Pons (tissue), 1 donor: ENCODE measurements at regions not wholly inside any gene's neighbourhood (a gene's known extent, or its start where the extent isn't known, plus 50 kb on each side); places are given as distances from the start of the nearest gene placed in this dataset.
"Not testable (repeated sequence)": the region's sequence is repeated elsewhere in the genome, so short reads cannot be mapped to it uniquely, and the experiment has no call there.

Experiments
- DNase-seq: peaks from one replicate; pipeline ENCODE4 v3.0.0-alpha.2; 2016; ENCODE audit warnings: low spot score

DNA sequence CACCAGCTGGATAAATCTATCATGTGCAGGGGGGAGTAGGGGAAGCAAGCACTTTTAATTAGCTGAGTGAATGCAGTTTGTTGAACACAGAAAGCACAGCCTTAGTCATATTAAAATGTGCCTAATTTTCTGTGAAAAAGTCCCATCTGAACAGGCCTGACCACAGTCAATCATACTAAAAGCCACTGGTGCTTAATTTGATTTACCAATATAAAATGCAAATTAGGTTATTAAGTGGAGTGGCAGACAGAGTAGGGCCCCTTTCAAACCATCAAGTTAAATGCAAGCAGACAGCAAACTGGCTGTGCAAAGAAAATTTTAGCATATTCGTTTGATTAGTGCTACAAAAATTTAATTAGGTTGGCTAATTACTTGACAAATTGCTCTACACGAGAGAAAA lies 176.1 kb downstream of the ISL1 start:
- DNase-seq: no peak

- DNase-seq: no peak
These were observed 176.8 kb downstream of the ISL1 start for GRCh38 chr5:51559921-51560658.

- DNase-seq: no peak
These were observed 183.7 kb downstream of the ISL1 start for GRCh38 chr5:51566953-51567352.

GRCh38 chr5:51567636-51568035 lies 184.4 kb downstream of the ISL1 start:
- DNase-seq: no peak

- no peak for DNase-seq
These were observed 190.6 kb downstream of the ISL1 start for GRCh38 chr5:51573835-51574234.

DNA sequence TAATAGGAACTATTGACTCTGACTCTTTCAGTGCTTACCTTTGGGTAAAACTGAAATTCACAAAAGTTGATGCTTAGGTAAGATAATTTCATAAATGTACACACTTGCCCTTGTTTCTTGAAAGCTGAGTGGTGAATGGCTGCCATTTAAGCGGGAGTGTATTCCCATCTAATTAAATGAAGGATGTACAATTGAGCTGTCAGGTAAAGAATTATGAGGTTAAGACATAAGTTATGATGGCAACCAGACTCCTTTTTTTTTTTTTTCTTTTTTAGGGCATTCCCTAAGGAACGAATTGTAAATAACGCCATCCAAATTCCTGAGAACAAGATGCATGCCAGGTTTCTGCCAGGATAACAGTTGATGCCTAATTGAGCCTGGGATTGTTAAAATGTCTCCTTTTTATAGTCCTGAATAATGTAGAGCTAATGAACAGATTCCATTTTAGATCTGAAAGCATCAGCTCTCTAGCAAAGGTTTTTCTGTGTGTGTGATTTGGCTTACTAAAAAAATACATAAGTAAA lies 199.7 kb downstream of the ISL1 start:
- DNase-seq: no peak

- DNase-seq: no peak
These were observed 214.8 kb downstream of the ISL1 start for GRCh38 chr5:51598026-51598425.

DNA sequence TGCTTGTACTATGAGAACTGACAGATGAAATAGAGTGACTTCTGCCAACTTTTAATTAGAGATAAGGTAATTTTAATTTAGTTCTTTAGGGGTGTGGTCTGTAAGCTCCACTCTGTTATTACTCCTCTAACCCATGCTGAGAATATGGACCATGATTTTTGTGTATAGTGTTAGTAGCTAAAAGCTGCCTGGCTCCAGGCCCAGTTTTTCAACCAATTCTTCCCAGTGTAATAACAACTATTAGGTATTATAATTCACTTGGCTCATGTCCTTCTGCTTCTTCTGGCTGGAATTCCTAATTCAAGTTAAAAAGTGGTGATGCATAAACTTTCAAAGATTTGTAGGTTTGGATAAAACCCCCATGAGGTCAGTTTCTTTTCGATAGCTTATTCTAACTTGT lies 216.3 kb downstream of the ISL1 start:
- no peak for DNase-seq

DNA sequence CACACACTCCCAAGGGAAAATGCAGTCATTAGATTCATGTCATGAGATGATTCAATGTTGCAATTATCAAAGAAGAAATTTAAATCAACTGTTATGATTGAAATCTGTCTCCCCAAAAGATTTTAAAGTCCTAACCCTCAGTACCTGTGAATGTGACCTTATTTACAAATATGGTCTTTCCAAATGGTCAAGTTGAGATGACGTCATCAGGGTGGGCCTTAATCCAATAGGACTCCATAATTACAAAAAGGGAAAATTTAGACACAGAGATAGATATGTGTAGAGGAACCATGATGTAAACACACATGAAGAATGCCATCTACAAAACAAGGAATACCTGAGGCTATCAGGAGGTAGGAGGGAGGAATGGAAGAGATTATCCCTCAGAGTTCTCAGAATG lies 221.1 kb downstream of the ISL1 start:
- DNase-seq: no peak

- DNase-seq: no peak
These were observed 223.7 kb downstream of the ISL1 start for GRCh38 chr5:51606921-51607320.

- DNase-seq: no peak
These were observed 235.0 kb downstream of the ISL1 start for GRCh38 chr5:51618234-51618633.

DNA sequence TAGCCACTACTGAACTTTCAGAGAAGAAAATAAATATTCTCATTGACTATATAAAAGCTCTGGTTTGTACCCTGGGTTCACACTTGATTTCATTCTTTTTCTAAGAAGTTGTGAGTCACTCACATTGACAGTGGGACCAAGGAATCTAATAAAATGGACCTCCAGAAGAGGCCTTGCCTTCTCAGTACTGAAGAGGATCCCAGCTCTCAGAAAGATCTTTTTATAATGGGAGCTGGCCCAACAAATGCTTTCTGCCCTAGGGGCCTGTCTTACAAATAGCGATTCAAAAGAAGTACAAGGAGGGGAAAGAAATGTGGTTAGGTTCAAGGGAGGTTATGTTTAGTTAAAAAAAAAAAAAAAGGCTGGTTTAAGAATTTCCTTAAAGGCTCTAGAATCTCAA lies 237.9 kb downstream of the ISL1 start:
- DNase-seq: no peak

GRCh38 chr5:51622161-51622790 lies 239.0 kb downstream of the ISL1 start:
- DNase-seq: no peak

- DNase-seq: no peak
These were observed 242.1 kb downstream of the ISL1 start for GRCh38 chr5:51625224-51625968.

GRCh38 chr5:51632027-51632426 lies 248.8 kb downstream of the ISL1 start:
- no peak for DNase-seq

DNA sequence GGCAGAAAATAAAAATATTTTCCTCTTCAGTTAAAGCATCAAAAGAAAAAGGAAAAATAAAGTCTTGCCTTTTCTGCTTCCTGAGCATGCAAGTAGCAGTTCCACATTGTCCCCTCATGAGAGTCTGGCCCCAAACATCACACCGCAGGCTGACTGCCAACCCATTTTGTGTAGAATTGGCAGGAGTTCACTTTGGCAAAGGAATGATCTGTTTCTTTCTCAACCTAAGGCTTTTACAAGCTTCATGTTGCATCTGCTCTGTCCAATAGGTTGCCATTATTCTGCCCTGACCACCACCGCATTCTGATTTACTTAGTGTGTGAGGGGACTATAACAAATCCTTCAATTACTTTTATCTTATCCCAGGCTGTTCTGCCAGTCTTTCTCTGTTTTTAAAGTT lies 249.5 kb downstream of the ISL1 start:
- DNase-seq: peak; percentile 18

DNA sequence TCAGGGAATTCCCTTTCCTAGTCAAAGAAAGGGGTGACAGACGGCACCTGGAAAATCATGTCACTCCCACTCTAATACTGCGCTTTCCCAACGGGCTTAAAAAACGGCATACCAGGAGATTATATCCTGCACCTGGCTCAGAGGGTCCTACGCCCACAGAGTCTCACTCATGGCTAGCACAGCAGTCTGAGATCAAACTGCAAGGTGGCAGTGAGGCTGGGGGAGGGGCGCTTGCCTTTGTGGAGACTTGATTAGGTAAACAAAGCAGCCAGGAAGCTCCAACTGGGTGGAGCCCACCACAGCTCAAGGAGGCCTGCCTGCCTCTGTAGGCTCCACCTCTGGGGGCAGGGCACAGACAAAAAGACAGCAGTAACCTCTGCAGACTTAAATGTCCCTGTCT lies 253.7 kb downstream of the ISL1 start:
- DNase-seq: not testable (repeated sequence)

- no peak for DNase-seq
These were observed 261.7 kb downstream of the ISL1 start for GRCh38 chr5:51644976-51645375.

DNA sequence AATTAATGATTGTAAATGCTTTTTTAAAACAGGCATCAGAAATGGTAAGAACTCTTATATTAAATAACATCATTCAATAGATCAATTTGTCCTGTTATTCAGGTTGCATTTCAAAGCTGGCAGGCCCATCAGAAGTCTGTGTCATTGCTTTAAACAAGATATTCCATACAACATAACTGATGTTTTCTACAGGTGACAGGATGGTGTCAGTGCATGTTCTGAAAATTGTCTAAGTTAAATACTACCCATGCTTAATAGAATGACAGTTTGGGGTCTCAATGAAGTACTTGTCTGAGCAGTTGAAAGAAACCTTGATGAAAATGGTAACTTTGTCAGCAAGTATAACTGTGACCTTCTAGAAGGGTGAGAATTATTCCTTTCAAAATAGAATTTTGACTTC lies 263.2 kb downstream of the ISL1 start:
- DNase-seq: no peak

DNA sequence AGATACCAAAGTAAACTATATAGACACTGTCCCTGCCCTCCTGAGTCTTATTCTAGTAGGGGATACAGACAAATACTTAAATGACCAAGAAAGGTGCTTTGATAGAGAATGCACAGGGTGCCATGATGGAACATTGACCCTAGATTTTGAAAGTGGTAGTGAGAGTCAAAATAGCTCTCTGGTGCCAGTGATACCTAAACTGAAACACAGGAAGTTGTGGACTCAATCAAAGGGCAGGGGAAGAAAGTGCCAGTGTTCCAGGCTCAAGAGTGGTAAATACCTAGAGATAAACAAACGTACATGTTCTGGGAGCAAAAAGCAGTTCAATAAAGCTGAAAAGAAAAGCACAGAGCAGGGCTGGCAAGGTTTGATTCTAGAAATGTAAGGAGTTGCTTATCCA lies 267.6 kb downstream of the ISL1 start:
- no peak for DNase-seq

- DNase-seq: no peak
These were observed 268.2 kb downstream of the ISL1 start for GRCh38 chr5:51651476-51651875.

DNA sequence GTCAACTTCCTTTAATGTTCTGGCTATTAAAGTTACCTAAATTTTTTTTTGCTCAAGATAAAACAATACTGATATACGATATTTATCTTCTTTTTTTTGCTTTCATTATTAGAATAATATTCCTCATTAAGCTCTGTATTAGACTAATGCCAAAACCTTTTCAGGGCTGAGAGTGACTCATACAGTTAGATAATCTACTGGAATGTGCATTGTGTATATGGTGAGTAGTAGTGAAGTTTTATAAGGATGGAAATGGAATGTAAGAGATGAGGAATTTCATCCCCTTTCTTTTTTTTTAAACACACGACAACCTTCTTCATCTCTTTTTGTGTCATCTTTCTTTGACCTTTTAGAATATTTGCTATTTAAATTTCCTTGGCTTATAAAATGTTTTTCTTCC lies 268.6 kb downstream of the ISL1 start:
- DNase-seq: no peak

DNA sequence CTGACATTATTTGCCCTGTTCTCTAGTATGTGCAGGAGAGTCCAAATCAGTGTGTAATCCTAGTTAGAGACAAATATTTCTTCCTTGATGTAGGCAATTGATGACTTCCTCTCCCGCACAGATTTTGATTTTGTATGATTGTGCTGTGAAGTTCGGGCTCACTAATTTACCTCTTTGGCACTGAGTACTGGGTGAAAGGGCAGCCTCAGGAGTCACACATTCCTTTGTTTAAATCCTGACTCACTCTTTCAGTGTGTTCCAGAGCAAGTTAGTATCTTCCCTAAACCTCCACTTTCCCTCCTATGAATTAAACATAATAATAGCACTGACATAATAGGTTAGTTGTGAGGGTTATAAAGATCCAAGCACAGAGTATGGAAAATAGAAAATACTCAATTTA lies 269.7 kb downstream of the ISL1 start:
- DNase-seq: no peak
